ENCODE measurements at regions not wholly inside any gene's neighbourhood (a gene's known extent, or its start where the extent isn't known, plus 50 kb on each side); places are given as distances from the start of the nearest gene placed in this dataset.
A peak's percentile ranks its signal among the peaks of the same experiment; 100 is the strongest.
"Not testable (repeated sequence)": the region's sequence is repeated elsewhere in the genome, so short reads cannot be mapped to it uniquely, and the experiment has no call there.

DNA sequence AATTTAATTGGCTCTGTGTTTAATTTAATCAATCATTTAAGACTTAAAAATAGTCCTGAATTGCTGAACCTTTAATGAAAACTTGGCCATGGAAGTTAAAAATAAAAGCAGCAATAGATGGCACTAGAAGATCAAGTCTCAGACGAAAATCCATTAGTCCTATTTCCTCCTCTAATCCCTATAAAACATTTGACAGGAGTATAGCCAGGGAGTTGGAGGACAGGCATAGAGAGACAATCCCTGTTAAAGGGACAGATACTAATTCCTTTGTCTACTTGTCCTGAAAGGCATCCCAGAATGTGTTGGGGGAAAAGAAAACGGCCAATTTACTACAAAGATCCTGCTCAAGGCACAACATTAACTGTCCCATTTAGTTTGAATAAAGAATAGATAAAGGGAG lies 276.3 kb upstream of the TACR3 start:
- peak; percentile 17 for DNase-seq

DNA sequence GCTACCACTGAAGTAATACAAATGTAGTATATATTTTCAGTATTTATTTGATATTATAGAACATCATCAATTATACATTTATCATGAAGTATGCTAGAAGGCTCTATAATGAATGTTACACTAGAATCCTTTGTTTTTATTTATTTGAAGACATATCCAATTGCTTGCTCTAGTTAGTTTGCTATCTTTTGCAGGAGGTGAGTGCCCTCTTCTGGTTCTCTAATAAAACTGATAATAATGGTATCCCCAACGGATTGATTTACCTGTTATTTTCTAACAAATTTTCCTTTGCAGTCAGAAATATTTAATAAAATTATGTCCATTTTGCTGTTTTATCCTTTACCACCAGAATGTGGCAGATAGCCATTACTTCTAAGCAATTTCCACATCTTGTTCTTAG lies 274.3 kb upstream of the TACR3 start:
- no peak for DNase-seq

DNA sequence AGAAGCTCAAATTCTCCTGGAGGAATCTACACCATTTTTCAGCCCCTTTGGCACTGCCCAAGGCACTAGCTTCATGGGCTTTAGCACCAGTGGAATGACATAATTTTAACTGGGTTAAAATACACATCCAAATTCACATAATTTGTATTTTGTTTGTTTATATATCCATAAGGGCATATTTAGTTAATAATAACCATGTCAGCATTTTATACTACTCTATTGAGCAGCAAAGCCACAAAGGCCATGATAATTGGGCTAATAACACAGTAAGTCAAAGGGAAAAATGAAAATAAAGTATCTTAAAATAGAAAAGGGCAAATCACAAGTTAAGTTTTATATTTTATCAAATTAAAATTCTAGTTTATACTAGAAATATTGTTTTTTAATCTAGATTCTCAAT lies 262.7 kb upstream of the TACR3 start:
- no peak for DNase-seq

DNA sequence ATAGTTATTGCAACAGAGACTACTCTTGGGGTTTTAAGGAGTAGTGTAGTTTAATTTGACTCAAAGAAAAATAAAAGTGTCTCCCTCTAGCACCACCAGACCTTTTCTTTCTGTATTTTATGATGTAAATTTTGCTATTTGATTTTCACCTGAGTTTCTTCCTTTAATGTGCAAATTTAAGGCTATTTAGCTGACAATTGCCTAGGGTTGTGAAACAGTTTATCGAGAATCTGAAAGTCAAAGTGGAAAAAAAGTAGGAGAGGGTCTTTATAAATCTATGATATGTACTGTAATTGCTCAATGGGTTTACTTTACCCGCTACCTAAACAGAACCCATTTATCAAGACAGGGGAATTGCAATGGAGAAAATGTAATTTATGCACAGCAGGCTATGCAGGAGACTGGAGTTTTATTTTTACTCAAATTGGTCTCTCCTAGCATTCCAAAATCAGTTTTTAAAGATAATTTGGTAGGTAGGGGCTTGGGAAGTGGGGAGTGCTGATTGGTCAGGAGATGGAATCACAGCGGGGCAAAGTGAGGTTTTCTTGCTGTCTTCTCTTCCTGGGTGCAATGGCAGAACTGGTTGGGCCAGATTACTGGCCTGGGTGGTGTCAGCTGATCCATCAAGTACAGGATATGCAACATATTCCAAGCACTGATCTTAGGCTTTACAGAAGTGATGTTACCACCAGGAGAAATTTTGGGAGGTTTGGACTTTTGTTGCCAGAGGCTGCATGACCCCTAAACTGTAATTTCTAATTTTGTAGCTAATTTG lies 228.6 kb upstream of the TACR3 start:
- no peak for DNase-seq

DNA sequence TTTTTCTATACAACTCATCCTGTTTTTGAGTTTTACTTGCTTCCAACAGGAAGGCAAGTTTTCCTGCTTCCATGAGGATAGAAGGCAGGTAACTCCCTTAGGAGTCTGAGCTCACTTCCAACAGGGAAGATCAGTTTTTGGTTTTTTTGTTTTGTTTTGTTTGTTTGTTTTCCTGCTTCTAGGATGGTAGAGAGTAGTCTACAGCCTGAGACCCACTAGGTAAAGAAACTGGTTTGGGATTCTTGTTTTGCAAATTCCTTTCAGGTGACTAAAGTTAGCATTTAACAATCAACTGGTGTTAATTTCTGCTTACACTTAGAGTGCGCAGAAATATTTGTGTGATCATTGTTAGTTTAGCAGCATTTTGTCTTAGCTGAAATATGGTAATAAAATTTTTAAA lies 227.8 kb upstream of the TACR3 start:
- DNase-seq: no peak

DNA sequence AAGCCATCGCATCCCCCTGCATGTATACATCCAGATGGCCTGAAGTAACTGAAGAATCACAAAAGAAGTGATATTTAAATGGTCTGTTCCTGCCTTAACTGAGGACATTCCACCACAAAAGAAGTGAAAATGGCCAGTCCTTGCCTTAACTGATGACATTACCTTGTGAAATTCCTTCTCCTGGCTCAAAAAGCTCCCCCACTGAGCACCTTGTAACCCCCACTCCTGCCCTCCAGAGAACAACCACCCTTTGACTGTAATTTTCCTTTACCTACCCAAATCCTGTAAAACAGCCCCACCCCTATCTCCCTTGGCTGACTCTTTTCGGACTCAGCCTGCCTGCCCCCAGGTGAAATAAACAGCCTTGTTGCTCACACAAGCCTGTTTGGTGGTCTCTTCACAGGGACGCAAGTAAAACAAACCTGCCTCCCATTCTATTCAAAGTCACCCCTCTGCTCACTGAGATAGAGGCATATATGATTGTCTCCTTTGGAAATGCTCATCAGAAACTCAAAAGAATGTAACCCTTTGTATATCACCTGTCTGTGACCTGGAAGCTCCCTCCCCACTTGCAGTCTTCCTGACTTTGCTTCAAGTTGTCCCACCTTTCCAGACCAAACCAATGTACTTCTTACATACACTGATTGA lies 227.0 kb upstream of the TACR3 start:
- DNase-seq: not testable (repeated sequence)

DNA sequence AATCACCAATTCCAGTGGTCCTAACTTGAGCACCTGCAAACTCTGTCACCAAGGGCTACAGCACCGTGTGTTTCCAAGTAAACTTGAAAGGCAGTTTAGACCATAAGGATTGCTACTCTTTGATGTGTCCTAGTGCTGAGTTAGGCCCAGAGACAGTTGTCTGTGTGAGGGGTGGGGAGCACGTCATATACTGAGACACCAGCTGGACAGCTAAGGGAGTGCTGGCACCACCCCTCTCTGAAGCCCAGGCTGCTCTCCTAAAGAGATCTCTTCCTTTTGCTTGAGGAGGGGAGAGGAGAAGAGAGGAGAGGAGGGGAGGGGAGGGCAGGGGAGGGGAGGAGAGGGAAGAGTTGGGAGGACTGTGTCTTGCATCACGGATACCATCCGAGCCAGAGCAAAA lies 218.7 kb upstream of the TACR3 start:
- DNase-seq: no peak

DNA sequence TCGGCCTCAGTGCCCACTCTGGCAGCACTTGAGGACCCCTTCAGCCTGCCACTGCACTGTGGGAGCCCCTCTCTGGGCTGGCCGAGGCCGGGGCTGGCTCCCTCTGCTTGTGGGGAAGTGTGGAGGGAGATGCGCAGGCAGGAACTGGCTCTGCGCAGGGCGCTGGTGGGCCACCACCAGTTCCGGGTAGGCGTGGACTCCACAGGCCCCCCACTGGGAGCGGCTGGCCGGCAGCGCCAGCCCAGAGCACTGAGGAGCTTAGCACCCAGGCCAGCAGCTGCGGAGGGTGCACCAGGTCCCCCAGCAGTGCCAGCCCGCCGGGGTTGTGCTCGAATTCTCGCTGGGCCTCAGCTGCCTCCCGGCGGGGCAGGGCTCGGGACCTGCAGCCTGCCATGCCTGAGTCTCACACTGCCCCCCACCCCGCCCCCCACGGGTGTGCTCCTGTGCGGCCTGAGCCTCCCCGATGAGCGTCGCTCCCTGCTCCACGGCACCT lies 216.9 kb upstream of the TACR3 start:
- DNase-seq: no peak

DNA sequence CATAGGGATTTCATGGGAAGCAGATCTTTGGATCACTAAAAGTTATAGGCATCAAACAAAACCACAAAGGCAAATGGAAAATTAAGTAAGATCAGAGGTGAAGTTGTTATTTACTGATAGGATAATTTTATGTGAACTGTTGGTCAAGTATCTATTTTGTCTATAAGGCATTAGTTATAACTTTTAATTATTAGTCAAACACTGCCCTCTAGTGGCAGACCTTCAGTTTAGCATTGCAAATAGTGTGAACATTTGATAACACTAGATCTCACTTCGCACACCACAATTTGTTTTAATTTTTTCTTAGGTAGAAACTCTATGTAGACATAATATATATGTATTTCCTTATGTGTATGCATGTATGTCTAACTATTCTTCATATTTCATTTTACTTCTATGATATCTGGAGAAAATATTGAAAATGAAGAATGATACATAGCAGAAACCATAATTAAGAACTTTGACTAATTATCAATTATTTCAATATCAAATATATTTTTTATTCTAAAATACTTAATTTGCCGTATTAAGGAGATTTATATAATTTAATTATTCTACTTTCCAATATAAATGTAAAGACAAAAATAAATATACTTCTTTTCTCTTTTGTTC lies 214.5 kb upstream of the TACR3 start:
- peak; percentile 46 for DNase-seq

DNA sequence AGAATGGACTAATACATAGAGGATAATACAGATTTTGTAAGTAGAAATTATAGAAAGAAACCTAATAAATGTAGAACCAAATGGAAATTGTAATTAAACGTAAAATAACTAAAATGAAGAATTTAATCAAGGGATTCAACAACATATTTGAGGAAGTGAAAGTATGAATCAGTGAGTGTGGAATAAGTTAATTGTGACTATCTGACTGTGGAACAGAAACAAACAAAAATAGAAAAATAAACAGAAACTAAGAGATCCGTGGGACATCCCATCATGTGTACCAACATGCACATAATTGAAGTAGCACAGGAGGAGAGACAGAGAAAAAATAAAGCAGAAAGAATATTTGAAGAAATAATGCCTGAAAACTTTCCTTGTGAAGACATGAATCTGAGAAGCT lies 208.6 kb upstream of the TACR3 start:
- DNase-seq: no peak

DNA sequence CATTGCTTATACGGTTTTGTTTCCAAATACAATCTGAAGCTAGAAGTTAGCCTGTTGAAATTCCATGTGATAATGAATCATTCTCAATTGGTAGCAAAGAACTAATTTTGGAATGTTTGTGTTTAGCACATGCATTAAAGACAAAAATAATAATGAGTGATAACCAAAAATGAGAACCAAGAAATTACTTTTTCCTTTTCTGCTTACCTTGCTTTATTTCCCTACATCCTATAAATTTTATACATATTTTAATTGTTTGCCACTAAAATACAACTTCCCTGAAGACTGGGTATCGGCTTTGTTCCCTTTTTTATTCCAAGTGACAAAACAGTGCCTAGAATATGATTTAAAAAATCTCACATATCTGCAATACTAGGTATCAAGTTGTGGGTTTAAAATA lies 203.8 kb upstream of the TACR3 start:
- no peak for DNase-seq

DNA sequence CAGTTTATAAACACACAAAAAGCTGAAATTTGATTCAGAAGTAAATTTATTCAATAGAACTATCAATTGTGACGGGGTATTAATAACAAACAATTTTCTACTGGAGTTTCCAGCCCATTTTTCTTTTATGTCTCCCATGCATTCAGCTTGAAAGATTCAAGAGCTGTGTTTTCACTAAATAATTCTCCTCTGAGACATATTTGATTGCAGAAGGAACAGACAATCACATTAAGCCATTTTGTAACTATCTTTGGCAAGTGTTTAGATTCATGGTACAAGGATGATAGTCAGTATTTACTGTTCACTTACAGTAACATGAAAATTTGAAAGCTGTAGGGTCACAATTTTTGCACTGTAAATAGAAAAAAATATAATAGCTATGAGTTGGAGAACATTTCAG lies 198.4 kb upstream of the TACR3 start:
- no peak for DNase-seq

DNA sequence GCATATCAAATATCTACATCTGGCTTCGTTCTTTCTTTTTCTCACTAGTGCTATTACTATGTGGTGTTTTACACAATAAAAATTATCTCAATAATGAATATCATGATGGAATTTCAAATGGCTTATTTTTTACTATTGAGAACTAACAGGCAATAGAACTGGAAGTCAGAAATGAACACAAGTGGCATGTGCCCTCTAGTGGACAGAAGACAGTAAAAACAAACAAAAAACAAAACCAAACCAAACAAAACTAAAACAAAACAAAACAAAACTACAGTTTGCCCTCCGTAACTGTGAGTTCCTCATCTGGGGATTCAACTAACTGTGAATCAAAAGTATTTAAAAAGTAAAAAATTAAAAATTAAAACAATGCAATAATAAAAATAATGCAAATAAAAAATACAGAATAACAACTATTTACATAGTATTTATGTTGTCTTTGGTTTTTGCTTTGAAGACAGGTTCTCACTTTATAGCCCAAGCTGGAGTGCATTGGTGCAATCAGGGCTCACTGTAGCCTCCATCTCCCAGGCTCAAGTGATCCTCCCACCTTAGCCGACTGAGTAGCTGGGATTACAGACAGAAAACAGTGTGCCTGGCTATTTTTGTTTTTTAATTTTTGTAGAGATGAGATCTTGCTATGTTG lies 195.6 kb upstream of the TACR3 start:
- peak; percentile 8 for DNase-seq

DNA sequence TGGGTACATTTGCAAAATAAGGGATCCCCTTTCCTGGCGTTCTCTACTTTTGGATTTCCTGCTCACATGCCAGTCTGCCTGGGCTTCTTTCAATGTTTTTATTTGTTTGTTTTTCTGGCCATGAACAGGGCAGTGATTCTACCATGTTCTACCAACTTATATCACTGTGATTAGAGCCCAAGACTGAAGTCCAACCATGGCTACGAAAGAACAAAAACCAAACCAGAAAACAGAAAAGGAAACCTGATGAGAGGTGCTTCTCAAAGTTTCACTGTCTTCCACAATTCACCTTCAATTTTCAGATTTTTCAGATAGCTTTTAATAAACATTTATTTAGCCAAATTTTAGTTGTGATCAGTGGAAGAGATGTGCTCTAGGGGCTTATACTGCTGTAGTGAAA lies 187.6 kb upstream of the TACR3 start:
- DNase-seq: no peak

DNA sequence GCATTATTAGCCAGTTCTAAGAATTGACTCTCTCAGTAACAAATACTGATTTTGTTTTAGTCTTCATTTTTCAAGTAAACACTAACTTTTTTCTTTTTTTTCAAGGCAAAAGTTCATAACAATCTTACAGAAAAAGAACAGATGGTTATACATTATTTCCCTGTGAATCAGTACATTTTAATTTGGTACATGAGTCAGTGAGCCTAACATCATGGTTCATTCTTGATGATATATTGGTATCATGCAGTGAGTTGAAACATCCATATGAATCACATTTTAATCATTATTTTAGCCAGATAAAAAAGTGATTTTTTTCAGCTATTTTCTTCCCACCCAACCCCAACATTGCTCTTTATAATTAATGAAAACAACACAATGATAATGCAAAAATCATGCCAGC lies 184.3 kb upstream of the TACR3 start:
- peak; percentile 39 for DNase-seq

DNA sequence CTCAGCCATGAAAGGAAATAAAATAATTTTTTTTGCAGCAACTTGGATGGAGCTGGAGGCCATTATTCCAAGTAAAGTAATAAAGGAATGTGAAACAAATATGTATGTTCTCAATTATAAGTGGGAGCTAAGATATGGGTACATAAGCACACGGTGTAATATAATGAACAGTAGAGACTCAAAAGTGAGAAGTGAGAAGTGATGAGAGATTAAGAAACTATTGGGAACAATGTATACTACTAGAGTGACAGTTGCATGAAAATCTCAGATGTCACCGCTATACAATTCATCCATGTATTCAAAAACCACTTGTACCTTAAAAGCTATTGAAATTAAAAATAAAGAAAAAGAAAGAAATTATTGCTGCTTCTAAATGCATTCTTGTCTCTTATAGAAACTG lies 182.9 kb upstream of the TACR3 start:
- no peak for DNase-seq

DNA sequence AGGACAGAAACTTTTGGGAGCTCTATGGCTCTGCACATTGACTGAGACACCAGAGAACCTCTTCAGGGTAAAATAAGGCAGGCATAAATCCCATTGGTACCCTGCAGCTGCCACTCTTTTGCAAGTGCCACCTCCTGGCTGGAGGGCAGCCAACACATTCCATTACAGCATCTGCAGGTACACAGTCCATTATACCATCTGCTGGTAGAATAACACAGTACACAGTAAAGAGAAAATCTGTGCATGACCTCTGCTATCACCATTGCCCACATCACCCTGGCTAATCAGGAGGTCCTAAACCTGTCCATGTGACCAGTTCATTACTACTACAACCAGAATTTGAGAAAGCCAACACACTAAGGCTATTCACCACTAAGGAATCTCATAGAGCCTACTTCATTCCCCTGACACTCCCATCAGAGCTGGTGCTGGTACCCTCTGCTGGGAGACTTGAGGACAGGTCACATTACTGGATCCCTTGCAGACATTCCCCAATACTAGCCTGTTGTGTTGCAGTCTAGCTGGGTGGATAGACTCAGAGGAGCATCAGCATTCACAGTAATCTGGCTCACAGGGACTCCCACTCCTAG lies 176.2 kb upstream of the TACR3 start:
- no peak for DNase-seq

DNA sequence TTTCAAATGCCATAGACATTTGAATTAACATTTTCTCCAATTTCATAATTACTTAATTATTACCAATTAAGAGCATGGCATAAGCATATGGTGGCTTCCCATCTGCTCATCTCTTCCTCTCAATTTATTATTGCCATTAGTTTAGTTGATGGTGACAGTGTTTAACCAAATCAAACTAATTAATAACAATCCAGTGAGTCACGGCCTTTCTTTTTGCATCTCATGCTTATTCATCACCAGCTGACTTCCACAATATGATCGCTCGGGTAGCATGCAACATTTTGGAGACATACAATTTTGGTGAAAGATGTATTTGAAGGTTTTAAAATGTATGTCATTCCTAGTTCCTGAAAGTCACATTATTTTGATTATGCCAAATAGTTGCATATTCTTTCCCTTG lies 172.8 kb upstream of the TACR3 start:
- peak; percentile 12 for DNase-seq

DNA sequence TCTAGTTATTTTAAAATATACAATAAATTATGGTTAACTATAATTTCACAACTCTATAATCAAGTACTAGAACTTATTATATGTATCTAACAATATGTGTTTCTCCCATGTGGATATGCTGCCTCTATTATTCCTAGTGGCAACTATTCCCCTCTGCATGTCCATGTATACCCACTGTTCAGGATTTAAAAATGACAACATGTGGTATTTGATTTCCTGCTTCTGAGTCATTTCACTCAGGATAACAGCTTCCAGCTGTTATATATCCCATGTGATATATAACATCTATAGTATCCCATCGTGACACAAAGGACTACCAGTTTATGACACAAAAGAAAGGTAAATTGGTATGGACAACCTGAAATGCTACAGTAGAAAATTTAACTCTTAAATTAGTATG lies 167.4 kb upstream of the TACR3 start:
- DNase-seq: peak; percentile 52

DNA sequence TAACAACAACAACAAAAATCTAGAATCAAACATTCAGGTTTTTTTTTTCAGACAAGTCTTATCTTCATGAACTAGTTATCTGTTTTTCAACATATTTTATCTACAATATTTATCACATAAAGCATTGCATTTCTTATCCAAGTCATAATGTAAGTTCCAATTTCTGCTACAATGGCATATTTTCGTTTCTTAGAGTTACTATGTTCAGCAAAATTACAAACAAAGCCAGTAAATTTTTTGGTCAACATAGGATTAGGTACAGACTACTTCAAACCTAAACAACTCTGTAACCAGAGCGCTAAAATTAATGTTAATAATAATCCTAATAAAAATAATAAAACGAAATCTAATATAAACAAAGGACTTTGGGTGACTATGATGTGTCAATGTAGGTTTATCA lies 165.4 kb upstream of the TACR3 start:
- no peak for DNase-seq

DNA sequence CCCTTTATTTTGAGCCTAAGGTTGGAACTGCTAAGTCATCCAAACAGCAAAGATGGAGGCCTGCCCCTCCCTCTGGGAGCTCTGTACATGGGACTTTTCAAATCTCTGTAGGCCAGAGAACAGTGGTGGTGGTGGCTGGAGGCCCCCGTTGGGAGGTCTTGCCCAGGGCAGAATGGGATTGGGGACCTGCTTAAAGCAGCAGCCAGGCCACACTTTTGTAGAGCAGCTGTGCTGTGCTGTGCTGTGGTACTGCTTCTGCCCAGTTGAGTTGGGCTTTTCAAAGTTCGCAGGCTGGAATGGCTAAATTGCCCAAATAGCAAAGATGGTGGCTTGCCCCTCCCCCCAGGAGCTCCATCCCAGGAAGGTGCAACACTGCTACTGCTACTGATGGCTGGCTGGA lies 147.5 kb upstream of the TACR3 start:
- no peak for DNase-seq

DNA sequence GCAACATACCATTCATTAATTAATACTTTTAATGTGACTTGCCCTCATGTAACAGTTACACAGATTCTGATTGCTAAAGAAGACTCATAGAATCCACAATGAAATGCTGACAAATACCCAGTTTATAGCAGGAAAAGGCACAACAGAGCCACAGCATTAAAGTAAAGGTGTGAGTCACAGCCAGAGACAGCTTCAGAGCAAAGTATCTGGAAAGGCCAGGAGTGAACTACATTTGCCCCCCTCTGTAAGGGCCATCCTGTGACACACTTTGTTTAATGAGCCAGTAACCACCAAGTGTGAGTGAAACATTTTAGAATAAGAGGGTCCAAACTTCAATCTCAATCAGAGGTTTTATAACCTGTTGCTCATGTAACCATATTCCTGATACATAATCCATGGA lies 133.8 kb upstream of the TACR3 start:
- DNase-seq: no peak

DNA sequence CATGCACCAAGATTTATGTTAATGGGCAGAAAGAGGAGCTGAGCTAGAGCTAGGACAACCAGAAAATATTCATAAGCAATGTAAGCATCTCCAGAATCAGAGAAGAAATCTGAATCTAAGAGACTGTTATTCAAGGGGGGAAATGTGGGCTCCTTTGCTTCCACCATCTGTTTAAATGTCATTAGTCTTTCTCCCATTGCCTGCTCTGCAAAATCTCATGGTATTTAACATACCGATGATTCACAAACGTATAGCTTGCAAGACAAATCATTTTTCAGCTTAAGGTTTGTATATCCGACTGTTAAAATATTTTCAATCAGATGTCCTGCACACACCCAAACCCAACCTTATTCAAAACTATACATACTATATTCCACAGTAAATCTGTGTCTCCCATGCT lies 133.4 kb upstream of the TACR3 start:
- DNase-seq: no peak

Measured in fibroblast of skin of back (primary cell).